OCI-M2 (cell line): ENCODE measurements at regions not wholly inside any gene's neighbourhood (a gene's known extent, or its start where the extent isn't known, plus 50 kb on each side); places are given as distances from the start of the nearest gene placed in this dataset.

Experiments used
- DNase-seq: peaks from one replicate; lab custom pipeline; 2025; ENCODE audit not compliant: unreplicated experiment; lab: John Stamatoyannopoulos, UW

DNA sequence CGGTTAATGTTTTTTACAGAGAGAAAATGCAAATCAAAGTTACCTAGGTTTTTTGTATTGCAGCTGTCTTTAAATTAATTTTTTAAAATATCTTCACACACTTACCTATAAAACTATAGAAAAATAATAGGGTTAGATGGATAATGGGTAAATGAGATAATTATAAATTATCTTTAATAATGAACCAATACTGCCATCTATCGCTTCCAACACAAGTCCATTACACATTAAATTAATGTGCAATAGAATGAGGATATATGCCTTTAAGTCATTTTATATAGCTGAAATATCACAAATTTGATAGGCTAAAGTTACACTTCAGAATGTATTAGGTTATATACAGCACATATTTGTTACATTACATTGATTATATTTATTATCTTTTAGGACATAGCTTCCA lies 2212.8 kb downstream of the MRPL39 start:
- DNase-seq: no peak

DNA sequence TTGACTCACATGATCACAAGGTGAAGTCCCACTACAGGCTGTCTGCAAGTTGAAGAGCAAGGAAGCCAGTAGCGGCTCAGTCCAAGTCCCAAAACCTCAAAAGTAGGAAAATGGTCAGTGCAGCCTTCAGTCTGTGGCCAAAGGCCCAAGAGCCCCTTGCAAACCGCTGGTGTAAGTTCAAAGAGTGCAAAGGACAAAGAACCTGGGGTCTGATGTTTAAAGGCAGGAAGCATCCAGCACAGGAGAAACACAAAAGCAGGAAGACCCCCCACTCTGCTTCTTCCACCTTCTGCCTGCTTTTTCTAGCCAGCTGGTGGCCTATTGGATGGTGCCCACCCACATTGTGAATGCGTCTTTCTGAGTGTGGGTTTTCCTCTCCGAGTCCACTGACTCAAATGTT lies 2222.6 kb downstream of the MRPL39 start:
- DNase-seq: no peak

DNA sequence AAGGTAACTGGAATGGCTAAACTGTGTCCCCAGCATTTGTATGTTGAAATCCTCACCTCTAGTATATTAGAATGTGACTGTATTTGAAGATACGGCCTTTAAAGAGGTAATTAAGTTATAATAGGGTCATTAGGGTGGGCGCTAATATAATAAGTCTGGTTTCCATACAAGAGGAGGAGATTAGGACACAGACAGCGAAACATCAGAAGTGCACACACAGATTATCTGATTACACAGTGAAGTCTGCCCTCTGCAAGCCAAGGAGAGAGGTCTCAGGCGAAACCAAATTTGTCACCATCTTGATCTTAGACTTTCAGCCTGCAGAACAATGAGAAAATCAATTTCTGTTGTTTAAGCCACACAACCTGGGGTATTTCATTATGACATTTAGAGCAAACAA lies 2233.1 kb downstream of the MRPL39 start:
- no peak for DNase-seq

DNA sequence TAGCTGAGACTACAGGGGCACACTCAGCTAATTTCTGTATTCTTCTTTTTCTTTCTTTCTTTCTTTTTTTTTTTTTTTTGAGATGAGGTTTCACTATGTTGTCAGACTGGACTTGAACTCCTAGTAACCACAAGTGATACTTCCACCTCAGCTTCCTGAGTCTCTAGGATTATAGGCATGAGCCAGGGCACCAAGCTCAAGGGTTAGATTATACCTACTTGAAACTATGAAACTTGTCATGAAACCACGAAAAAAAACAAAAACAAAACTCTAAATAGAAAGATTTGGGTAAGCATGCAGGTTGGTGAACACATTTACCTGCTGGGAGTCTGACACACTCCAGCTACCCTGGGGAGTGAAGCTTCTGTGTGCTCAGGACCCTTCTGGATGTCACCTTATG lies 2250.4 kb downstream of the MRPL39 start:
- DNase-seq: no peak

DNA sequence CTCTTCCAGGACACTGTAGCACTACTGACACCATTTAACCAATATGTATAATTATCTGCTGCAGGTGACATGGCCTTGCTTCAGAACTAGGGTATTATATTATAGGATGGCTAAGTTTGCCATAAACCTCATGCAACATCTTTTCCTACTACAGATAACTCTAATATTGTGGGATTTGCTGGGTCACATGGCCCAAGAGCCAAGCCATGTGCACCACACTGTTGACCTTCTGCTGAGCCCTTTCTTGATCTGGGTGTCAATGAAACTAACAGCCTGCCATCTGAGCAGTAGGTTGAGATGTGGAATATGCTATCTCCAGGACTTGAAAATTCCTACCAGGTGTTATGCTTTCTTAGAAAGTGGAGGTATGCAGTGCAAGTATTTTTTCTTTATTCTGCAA lies 2291.1 kb downstream of the MRPL39 start:
- no peak for DNase-seq

DNA sequence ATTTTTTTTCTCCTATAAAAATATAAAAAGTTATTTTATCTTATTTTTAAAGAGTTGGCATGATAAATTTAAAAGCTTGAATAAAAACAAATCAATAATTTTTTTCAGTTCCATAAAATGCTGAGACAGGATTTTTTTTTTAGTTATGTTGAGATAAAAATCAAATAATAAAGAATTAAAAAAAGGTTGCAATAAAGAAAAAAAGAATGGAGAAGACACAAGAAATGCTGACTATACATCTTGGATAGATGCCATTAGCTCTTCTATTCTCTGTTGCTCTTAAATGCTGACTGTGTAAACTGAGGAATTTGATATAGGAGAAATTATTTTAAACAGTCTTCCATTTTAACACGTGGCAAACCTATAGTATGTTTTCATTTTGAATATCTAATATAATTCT lies 2298.5 kb downstream of the MRPL39 start:
- no peak for DNase-seq

DNA sequence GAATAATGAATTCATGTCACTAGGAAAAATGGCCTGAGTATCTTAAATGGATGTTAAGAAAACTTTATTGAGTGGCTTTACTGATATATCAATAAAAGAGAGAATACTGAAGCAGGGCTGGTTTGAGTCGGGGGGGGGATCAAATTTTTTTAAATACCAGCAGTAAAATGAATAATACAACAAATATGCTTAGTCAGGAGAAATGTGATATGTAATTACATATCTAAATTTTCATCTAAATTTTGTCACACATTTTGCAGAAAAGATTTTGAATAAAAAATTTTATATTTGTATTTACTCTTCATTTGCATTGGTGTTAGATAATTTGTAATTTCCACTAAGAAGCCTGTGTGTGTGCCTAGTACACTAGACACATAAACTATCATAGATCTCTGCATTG lies 2300.2 kb downstream of the MRPL39 start:
- no peak for DNase-seq

DNA sequence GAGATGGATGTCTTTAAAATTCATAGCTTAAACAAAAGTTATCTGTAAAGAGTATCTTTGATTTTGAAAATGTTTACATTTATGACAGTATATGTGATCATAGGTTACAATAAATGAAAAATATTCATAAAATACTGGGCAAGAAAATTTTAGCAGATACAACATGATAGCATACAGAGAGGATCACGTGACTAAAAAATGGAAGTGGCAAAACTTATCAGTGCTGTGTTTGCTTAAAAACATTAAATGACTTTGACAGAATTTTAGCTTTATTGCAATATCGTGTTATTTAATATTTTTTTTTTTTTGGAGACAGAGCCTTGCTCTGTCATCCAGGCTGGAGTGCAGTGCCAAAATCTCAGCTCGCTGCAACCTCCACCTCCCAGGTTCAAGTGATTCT lies 2294.1 kb downstream of the NCAM2 start:
- no peak for DNase-seq

DNA sequence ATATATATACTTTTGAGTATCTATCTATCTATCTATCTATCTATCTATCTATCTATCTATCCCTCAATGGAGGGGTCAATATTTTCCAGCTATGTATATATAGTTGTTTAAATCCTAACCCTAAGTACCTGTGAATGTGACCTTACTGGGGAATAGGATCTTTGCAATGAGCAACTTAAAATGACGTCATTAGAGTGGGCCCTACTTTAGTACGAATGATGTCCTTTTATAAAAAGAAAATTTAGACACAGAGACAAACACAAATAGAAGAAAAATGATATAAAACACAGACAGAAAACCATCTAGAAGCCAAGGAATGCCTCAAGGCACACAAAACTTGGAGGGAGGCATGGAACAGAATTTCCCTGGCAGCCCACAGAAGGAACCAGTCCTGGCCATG lies 2283.7 kb downstream of the NCAM2 start:
- no peak for DNase-seq

DNA sequence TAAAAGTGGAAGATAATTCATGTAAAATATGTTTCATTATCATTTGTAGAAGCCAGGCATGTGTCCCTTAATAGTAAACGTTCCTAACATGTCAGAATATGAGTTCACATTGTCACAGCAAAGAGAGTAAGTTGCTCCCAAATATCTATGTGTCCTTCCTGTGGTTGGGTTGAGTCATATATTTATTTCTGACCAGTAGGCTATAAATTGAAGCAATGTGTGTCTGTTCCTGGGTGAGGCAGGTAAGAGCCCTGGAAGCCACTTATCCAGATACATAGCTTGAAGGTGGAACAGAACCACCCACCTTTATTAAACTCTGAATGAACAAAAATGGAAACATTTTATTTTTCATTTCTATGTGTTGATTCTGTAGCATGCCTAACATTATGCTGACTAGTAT lies 2251.6 kb downstream of the NCAM2 start:
- DNase-seq: no peak

DNA sequence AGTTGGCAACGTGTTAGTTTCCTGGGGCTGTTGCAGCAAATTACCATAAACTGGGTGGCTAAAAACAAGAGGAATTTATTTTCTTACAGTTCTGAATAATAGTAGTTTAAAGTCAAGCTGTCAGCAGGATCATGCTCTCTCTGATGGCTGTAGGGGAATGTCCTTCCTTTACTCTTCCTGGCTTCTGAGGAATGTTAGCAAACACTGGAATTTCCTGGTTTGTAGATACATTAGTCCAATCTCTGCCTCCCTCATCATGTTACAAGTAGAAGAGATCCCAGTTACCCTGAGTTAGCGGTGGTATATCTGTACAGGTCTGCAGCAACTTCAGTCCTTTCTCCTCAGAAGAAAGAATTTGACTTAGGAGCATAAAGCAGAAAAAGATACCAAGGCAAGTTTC lies 2249.1 kb downstream of the NCAM2 start:
- DNase-seq: no peak

DNA sequence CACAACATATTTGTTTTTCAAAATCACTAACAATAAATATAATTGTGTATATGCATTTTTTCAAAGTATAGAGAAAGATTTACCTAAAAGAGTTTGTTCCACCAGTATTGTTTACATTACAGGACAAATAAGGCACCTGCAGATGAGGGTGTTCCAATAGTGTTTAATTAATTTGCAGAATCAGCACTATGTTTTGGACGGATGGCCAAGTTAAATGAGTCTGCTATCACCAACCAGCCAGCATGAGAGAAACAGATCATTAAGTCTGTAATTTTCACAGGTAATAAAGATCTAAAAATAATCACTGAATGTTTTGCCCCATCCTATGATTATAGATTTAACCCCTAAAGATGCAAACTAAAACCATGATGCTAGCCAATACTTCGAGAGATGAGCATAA lies 2247.0 kb downstream of the NCAM2 start:
- DNase-seq: no peak

DNA sequence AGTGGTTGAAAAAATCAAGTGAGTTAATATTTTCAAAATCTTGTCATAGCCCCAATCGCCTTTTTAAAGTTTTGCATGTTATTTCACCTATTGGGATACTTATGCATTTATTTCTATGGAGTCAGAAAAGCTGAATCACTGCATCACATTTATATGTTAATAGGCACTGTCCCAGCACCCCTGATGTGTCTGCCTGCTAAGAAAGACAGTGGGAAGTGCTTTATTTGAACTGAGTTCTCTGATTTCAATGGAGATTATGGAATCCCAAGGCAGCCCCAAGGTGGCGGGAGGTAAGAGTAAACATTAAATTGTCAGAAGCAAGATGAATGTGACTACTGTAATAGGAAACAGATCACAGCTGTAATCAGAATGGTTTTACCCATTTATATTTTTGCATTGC lies 2225.7 kb downstream of the NCAM2 start:
- DNase-seq: no peak

DNA sequence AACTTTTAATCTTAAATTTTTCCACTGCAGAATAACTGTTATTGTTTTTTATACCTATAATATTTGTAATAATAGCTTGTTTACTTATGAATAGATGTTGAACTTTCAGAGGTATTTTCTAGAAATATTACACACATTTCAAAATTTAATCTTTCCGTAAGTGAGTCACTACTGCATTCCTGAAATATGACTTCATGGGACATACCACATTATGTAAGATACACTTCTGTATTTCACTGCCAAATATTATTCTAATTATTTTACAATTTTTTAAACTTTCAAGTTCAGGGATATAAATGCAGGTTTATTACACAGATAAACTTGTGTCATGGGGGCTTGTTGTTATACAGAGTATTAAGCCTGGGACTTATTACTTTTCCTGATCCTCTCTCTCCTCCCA lies 2220.5 kb downstream of the NCAM2 start:
- no peak for DNase-seq

DNA sequence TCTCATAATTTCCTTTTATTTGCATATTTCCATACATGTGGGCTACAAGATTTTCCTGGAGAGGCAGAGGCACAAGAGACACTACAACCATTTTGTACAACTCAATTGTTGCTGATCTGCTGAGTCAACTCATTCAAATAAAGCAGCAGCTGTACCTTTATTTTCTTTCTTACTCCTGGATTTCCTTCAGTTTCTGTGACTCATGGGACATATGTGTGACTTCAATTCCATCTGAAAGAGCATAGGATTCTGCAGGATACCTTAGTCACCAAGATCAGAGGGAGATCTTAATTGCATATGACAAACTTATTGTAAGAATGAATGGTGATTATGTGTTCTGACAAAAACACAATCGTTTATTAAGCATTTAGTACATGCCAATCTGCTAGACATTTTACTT lies 2219.4 kb downstream of the NCAM2 start:
- no peak for DNase-seq

DNA sequence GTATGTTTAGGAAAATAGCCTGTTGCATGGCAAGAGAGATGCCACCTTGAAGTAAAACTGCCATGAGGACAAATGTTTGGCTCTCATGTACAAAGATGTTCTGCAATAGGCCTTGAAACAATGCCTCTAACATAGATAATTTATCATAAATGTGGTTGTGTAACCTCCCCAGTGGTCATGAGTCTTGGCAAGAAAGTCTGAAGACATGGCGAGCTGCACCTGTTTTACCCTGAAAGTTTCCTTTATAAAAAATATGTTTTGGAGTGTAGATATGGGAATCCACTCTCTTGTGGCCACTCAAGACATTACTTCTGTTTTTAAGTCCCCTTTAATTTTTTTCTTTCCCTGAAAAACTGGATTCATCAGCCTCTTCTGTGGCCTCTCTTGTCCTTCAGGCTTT lies 2217.1 kb downstream of the NCAM2 start:
- DNase-seq: no peak
